ENCODE measurements at regions not wholly inside any gene's neighbourhood (a gene's known extent, or its start where the extent isn't known, plus 50 kb on each side); places are given as distances from the start of the nearest gene placed in this dataset.
"Not testable (repeated sequence)": the region's sequence is repeated elsewhere in the genome, so short reads cannot be mapped to it uniquely, and the experiment has no call there.

DNA sequence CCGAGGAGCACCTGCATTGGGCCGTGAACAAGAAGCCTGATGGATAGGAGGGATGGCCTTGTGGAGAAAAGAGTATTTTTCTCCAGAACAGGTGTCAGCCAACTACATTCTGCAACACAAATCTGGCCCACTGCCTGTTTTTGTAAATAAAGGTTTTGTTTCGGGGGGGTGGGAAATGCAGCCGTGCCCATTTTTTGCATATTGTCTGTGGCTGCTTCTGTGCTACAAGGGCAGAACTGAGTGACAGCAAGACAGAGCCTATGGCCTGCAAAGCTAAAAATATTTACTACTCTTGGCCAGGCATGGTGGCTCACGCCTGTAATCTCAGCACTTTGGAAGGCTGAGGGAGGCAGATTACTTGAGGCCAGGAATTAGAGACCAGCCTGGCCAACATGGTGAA lies 95.9 kb upstream of the AKAP13 start:
- DNase-seq (ENCODE audit: extremely low spot score) = no peak
- ChIA-PET CTCF (no interaction called here), POLR2A (no interaction called here)
- no peak for TF ChIP-seq TARDBP (IDR thresholded peaks at IDR 0.05)
- no peak for TF ChIP-seq L3MBTL2 (conservative IDR thresholded peaks at IDR 0.05)
- no peak for TF ChIP-seq LEF1 (IDR thresholded peaks at IDR 0.05; ENCODE audit: borderline replicate concordance)
- no peak for TF ChIP-seq HDGF (IDR thresholded peaks at IDR 0.05; ENCODE audit: borderline replicate concordance)
- TF ChIP-seq FOXK2 (IDR thresholded peaks at IDR 0.05) = no peak
- TF ChIP-seq NFRKB (IDR thresholded peaks at IDR 0.05) = no peak
- no peak for TF ChIP-seq FOXM1 (IDR thresholded peaks at IDR 0.05; ENCODE audit: borderline replicate concordance)
- no peak for TF ChIP-seq SUZ12 (IDR thresholded peaks at IDR 0.05)
- no peak for TF ChIP-seq ZNF384 (IDR thresholded peaks at IDR 0.05)
- TF ChIP-seq SP1 (IDR thresholded peaks at IDR 0.05) = no peak

DNA sequence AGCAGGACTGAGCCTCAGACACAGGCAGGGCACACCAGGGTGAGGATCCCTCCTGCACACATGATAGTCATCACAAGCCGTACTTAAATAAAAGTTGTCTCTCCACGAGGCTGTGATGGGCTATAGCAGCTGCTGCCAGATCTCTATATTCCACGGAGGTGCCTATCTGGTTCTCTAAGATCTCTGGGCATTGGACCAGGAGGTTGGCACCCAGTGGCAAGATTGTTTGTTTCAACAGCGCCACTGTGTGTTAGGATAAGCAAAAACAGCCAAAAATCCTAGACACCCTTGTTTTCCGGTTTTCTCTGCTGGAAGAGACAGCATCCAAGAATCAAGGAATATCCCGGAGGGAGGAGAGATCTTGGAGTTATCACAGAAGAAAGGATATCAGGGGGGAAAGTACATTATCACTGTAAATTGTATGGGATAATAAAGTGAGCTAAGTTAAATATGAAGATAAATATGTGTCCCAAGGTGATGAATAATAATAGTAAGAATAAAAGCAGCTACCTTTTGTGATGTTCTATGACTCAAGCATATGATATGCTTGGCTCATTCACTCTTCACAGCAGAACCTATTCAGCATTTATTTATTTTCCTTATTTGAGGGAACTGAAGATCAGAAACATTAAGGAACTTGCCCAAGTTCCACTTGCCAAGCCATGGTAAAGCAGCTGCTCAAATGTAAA lies 90.6 kb upstream of the AKAP13 start:
- CTCF ChIA-PET = interaction anchor here (1.7 kb wide), 1 partner anchor 9 kb away, joined by 8 read pairs; no protein-coding TSS in a partner anchor
- peak; percentile 54 for DNase-seq (ENCODE audit: extremely low spot score)
- POLR2A ChIA-PET = no interaction called here
- no peak for TF ChIP-seq LEF1 (IDR thresholded peaks at IDR 0.05; ENCODE audit: borderline replicate concordance)
- TF ChIP-seq, protein P1, sequence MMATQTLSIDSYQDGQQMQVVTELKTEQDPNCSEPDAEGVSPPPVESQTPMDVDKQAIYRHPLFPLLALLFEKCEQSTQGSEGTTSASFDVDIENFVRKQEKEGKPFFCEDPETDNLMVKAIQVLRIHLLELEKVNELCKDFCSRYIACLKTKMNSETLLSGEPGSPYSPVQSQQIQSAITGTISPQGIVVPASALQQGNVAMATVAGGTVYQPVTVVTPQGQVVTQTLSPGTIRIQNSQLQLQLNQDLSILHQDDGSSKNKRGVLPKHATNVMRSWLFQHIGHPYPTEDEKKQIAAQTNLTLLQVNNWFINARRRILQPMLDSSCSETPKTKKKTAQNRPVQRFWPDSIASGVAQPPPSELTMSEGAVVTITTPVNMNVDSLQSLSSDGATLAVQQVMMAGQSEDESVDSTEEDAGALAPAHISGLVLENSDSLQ (IDR thresholded peaks at IDR 0.05) = no peak
- no peak for TF ChIP-seq ARNT (IDR thresholded peaks at IDR 0.05)
- TF ChIP-seq L3MBTL2 (conservative IDR thresholded peaks at IDR 0.05) = no peak
- no peak for TF ChIP-seq SUZ12 (IDR thresholded peaks at IDR 0.05)
- no peak for TF ChIP-seq SP1 (IDR thresholded peaks at IDR 0.05)
- no peak for TF ChIP-seq FOXA1 (IDR thresholded peaks at IDR 0.05)
- TF ChIP-seq NFRKB (IDR thresholded peaks at IDR 0.05) = no peak
- no peak for TF ChIP-seq FOXM1 (IDR thresholded peaks at IDR 0.05; ENCODE audit: borderline replicate concordance)
- no peak for TF ChIP-seq ELF4 (IDR thresholded peaks at IDR 0.05)
- no peak for TF ChIP-seq ZNF384 (IDR thresholded peaks at IDR 0.05)
- no peak for TF ChIP-seq FOXK2 (IDR thresholded peaks at IDR 0.05)
- TF ChIP-seq TARDBP (IDR thresholded peaks at IDR 0.05) = no peak
- no peak for TF ChIP-seq BHLHE40 (IDR thresholded peaks at IDR 0.05; ENCODE audit: borderline replicate concordance)
- TF ChIP-seq CTBP1 (IDR thresholded peaks at IDR 0.05; ENCODE audit: borderline replicate concordance) = no peak
- TF ChIP-seq HDGF (IDR thresholded peaks at IDR 0.05; ENCODE audit: borderline replicate concordance) = no peak

DNA sequence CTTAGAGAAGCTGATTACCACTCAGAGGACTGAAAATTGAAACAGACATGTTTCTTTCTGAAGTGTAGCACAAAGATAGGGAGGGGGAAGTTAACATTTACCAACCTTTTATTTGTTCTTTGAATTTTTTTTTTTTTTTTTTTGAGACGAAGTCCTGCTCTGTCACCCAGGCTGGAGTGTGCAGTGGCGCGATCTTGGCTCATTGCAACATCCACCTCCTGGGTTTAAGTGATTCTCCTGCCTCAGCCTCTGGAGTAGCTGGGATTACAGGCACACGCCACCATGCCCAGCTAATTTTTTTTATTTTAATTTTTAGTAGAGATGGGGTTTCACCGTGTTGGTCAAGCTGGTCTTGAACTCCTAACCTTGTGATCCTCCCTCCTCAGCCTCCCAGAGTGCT lies 87.8 kb upstream of the AKAP13 start:
- CTCF ChIA-PET = interaction anchor here (0.6 kb wide), 1 partner anchor 34 kb away, joined by 4 read pairs; no protein-coding TSS in a partner anchor
- POLR2A ChIA-PET; DNase-seq (ENCODE audit: extremely low spot score): not testable (repeated sequence)

DNA sequence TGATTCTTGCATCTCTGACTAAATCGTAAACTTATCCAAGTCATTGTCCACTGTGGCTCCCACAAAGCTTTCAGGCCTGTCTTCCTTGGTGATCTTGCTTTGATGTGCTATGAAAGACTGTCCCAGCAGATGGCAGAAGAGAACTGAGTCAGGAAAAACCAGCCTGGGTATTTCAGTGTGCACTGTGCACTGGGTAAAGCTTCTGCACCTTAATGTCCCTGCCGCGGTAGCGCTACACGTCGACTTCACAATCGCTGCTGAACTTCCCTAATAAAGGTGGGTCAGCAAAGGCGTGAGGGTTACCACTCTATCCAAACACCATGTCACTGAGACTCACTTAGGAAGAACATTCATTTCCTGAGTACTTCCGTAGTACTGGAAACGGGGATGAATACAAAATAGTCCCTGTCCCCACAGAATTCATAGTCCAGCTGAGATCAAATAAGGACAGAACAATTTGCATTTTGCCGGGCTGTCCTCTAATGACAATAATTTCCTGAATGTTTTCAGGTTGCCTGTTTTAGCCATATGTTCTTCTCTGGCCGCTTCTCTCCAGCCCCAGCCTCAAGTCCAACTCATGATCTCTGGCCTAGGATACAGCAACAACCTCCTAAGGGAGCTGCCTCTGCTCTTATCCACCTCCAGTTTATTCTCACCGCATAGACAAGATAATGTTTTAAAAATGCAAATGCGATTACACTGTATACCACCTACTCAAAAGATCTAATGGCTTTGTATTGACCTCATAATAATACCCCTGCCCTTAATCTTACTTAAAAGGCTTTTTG lies 83.6 kb upstream of the AKAP13 start:
- ChIA-PET POLR2A (interaction anchor here (1.4 kb wide), 1 partner anchor 83 kb away, joined by 4 read pairs; the partner anchor contains the start of gene AKAP13), CTCF (interaction anchor here (0.6 to 2.6 kb wide), 20 partner anchors 10 to 557 kb away, joined by 3 to 35 read pairs (median 5); partner anchors contain the start of gene AKAP13)
- DNase-seq (ENCODE audit: extremely low spot score) = peak; percentile 75
- TF ChIP-seq ELF4 (IDR thresholded peaks at IDR 0.05) (no peak), BHLHE40 (IDR thresholded peaks at IDR 0.05; ENCODE audit: borderline replicate concordance) (no peak), NFRKB (IDR thresholded peaks at IDR 0.05) (no peak), ZNF384 (IDR thresholded peaks at IDR 0.05) (no peak), SUZ12 (IDR thresholded peaks at IDR 0.05) (no peak), LEF1 (IDR thresholded peaks at IDR 0.05; ENCODE audit: borderline replicate concordance) (no peak), SP1 (IDR thresholded peaks at IDR 0.05) (no peak), FOXM1 (IDR thresholded peaks at IDR 0.05; ENCODE audit: borderline replicate concordance) (no peak), CTBP1 (IDR thresholded peaks at IDR 0.05; ENCODE audit: borderline replicate concordance) (no peak), FOXA1 (IDR thresholded peaks at IDR 0.05) (no peak)
- TF ChIP-seq, protein P1 (IDR thresholded peaks at IDR 0.05) = no peak

DNA sequence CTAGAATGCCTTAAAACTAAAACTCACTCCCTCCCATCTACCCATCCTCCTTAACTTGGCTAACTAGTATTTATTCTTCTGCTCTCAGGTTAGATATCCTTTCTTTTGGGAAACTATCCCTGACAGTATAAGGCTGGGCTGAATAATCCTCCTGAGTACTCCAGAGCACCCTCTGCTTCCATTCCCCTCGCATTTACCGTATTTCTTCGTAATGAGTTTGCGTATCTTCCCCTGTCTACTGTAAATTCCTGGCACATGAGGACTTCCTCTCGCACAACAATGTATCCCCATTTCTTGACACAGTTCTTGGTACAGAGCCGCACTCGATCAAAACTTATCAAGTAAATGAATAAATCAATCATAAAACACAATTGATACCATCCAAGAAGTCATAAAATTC lies 82.9 kb upstream of the AKAP13 start:
- no peak for TF ChIP-seq BHLHE40 (IDR thresholded peaks at IDR 0.05; ENCODE audit: borderline replicate concordance)
- no peak for TF ChIP-seq L3MBTL2 (conservative IDR thresholded peaks at IDR 0.05)
- TF ChIP-seq HDGF (IDR thresholded peaks at IDR 0.05; ENCODE audit: borderline replicate concordance) = no peak
- no peak for TF ChIP-seq ARNT (IDR thresholded peaks at IDR 0.05)
- TF ChIP-seq SUZ12 (IDR thresholded peaks at IDR 0.05) = no peak
- TF ChIP-seq, protein P1 (IDR thresholded peaks at IDR 0.05) = no peak
- TF ChIP-seq CTBP1 (IDR thresholded peaks at IDR 0.05; ENCODE audit: borderline replicate concordance) = no peak
- no peak for TF ChIP-seq NFRKB (IDR thresholded peaks at IDR 0.05)
- TF ChIP-seq ELF4 (IDR thresholded peaks at IDR 0.05) = no peak
- no peak for TF ChIP-seq TARDBP (IDR thresholded peaks at IDR 0.05)
- no peak for TF ChIP-seq FOXK2 (IDR thresholded peaks at IDR 0.05)
- no peak for TF ChIP-seq LEF1 (IDR thresholded peaks at IDR 0.05; ENCODE audit: borderline replicate concordance)
- no peak for TF ChIP-seq SP1 (IDR thresholded peaks at IDR 0.05)
- TF ChIP-seq FOXM1 (IDR thresholded peaks at IDR 0.05; ENCODE audit: borderline replicate concordance) = no peak
- no peak for TF ChIP-seq ZNF384 (IDR thresholded peaks at IDR 0.05)
- TF ChIP-seq FOXA1 (IDR thresholded peaks at IDR 0.05) = no peak
- ChIA-PET POLR2A (interaction anchor here (1.4 kb wide), 1 partner anchor 83 kb away, joined by 4 read pairs; the partner anchor contains the start of gene AKAP13), CTCF (interaction anchor here (0.6 to 2.6 kb wide), 16 partner anchors 15 to 557 kb away, joined by 3 to 35 read pairs (median 5); partner anchors contain the start of gene AKAP13)
- DNase-seq (ENCODE audit: extremely low spot score) = no peak

Data from HEK293T (cell line).